Psoas muscle (tissue), 7 donors: ENCODE measurements at regions not wholly inside any gene's neighbourhood (a gene's known extent, or its start where the extent isn't known, plus 50 kb on each side); places are given as distances from the start of the nearest gene placed in this dataset.

Experiments
- ATAC-seq, 4 donors: fragments of 200-7000 bp; cut with Tn5 transposase; one replicate each; pipeline ENCODE4 v1.9.1; 2020; ENCODE audit warnings: moderate library complexity in 3 of 4, mild to moderate bottlenecking in 2 of 4
- DNase-seq, 2 donors: peaks; one replicate each; pipeline ENCODE4 v3.0.0-alpha.2; 2020
- H3K27ac ChIP-seq: fragments of 200-600 bp; one replicate; pipeline ENCODE4 v1.8.0; 2022
- H3K27me3 ChIP-seq, 3 donors: fragments of 200-600 bp in 1 of 3; one replicate each; pipeline versions ENCODE4 v1.6.1 to v1.8.0; 2013 to 2022; ENCODE audit warnings: low read length in 2 of 3, mild to moderate bottlenecking in 2 of 3, moderate library complexity in 1 of 3; ENCODE audit not compliant: insufficient read depth in 3 of 3
- H3K36me3 ChIP-seq, 2 donors: fragments of 200-600 bp in 1 of 2; one replicate each; pipeline versions ENCODE4 v1.6.1 to v1.8.0; 2013 to 2022; ENCODE audit warnings: low read depth in 1 of 2, mild to moderate bottlenecking in 1 of 2, moderate library complexity in 1 of 2; ENCODE audit not compliant: insufficient read depth in 1 of 2
- H3K4me1 ChIP-seq: fragments of 200-600 bp; one replicate; pipeline ENCODE4 v1.8.0; 2022
- H3K4me3 ChIP-seq: fragments of 200-600 bp; one replicate; pipeline ENCODE4 v1.8.0; 2022; ENCODE audit warnings: mild to moderate bottlenecking
- H3K9me3 ChIP-seq: fragments of 200-600 bp; one replicate; pipeline ENCODE4 v1.8.0; 2022
- WGBS, 3 donors: extraction: QIAGEN DNeasy Blood & Tissue Kit; methylation state at CpG; one replicate each; pipeline versions ENCODE4 v1.1.6 to v1.1.7; 2013; 5-methylcytosine and 5-hydroxymethylcytosine counted together
- intact Hi-C, 2 donors: fragments of 100-400 bp; cut with DNase I; formaldehyde crosslinking; loops; one replicate each; pipeline versions ENCODE4 v1.11.0 to v1.14.2; 2022
- TF ChIP-seq, protein P1 (sequence below): fragments of 200-600 bp; IDR thresholded peaks from one replicate; pipeline ENCODE4 v1.8.0; 2022; ENCODE audit warnings: antibody characterized with exemption
- donor health status: healthy with polysubstance abuse.
- donor health status: DM: no; HTN: no; CAD: no; lungs with moderate emphysema.
- donor health status: Bipolar disorder and iron deficiency.
- donor health status: healthy.
- donor health status: DM: yes; HTN: yes; CAD: no.
- donor health status: DM: no; HTN: no; CAD: no.
- donor health status: DM: yes; HTN: yes; CAD: no.

DNA sequence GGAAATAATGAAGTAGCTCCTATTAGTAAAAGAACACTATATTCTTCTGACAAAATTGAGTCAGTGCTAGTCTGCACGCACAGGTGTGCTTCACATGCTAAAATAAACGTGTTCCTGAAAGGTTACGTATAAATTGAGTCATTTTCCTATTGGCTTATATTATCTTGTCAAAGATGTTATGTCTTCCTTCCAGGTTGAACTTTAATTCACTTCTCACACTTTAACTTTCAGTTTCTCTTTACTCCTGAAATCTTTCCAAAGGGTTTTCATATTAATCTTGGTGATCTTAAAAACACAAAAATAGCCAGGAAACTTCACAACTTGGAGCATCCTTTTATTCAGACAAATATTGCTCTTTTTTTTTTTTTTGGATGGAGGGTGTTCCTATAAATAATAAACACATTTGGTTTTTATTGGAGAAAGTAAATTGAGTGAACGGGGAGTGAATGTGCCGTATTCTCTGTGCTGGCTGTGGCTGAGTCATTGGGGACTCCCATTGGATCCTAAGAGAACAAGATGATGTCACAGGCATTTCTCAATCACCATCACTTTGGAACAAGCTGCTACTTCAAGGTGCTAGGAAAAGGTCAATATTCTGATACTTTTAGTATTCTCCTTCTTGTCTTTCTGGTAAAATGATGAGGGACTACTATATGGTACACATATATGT lies 150.2 kb upstream of the SPATS2L start:
- Histone ChIP-seq H3K36me3 (no peaks in the 10 kb centered on the region), H3K27me3 (no peaks in the 10 kb centered on the region), H3K27ac (peak overlapping the region; percentile 20), H3K9me3 (no peaks in the 10 kb centered on the region), H3K4me1 (no peaks in the 10 kb centered on the region), H3K4me3 (peak overlapping the region; percentile 61)
- DNase-seq (peak in 1 of 2 donors; percentile 56), ATAC-seq (peak; percentile 77 to 96 (median 84))
- intact Hi-C loops: no loop called here
- 16 to 24% (median 18%) methylated on average over 5 of the region's 5 CpGs for WGBS, 3 donors
- TF ChIP-seq, protein P1, sequence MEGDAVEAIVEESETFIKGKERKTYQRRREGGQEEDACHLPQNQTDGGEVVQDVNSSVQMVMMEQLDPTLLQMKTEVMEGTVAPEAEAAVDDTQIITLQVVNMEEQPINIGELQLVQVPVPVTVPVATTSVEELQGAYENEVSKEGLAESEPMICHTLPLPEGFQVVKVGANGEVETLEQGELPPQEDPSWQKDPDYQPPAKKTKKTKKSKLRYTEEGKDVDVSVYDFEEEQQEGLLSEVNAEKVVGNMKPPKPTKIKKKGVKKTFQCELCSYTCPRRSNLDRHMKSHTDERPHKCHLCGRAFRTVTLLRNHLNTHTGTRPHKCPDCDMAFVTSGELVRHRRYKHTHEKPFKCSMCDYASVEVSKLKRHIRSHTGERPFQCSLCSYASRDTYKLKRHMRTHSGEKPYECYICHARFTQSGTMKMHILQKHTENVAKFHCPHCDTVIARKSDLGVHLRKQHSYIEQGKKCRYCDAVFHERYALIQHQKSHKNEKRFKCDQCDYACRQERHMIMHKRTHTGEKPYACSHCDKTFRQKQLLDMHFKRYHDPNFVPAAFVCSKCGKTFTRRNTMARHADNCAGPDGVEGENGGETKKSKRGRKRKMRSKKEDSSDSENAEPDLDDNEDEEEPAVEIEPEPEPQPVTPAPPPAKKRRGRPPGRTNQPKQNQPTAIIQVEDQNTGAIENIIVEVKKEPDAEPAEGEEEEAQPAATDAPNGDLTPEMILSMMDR: no peak

DNA sequence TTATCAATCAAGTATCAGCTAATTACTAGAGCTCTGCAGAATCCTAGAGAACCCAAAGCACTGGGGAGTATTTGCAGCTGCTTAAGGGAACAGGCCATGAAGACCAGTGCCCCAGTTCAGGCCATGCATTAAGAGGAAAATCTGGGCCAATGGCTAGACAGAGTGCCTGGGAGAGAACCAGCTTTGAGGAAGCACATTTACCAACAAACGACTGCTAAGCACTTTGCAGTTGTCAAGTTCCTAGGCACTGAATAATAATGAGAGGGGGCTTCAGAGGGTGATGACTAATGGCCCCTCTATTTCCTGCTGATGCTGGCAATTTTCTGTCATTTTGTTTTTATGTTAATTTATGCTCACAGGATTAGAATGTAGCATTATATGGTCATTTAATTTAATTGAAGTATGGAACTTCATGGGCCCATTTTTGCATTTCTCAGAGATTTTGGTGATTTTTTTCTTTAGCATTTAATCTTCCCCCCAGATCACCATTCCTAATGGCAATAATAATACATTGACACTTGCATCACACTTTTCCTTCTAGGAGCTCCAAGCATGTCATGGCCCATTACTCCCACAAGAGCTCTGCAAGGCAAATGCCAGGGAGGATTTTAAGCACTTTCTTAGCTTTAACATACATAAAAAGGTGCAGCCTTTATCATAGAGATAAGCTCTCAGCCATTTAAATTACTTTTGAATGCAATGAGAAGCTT lies 147.7 kb upstream of the SPATS2L start:
- H3K9me3 ChIP-seq: no peaks in the 10 kb centered on the region
- no peaks in the 10 kb centered on the region for H3K27me3 ChIP-seq
- no peaks in the 10 kb centered on the region for H3K36me3 ChIP-seq
- intact Hi-C loops: no loop called here
- 40 to 55% (median 42%) methylated on average over 1 of the region's 1 CpG for WGBS, 3 donors
- no peaks in the 10 kb centered on the region for H3K4me1 ChIP-seq
- TF ChIP-seq, protein P1: no peak
- ATAC-seq (no peak), DNase-seq (no peak)
- H3K4me3 ChIP-seq: no peak overlapping the region
- H3K27ac ChIP-seq: no peak overlapping the region

DNA sequence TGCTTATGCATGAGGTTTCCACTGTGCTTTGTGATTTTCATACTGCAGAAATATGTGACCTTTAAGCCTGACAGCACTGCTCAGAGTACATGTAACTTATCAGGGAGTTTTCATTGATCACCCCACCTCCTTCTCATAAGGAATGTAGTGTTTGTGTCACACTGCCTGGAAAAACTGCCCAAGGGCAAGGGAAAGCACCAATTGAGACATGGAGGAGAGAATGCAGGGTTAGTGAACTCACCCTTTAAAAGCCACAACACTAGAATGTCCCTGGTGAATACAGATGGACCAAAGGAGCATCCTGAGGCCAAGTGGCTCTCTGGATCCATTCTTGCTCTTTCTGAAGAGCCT lies 147.2 kb upstream of the SPATS2L start:
- DNase-seq: no peak
- TF ChIP-seq, protein P1: no peak
- Histone ChIP-seq H3K36me3 (no peaks in the 10 kb centered on the region), H3K4me1 (no peaks in the 10 kb centered on the region), H3K27me3 (no peaks in the 10 kb centered on the region), H3K27ac (no peak overlapping the region), H3K9me3 (no peaks in the 10 kb centered on the region), H3K4me3 (no peak overlapping the region)
- intact Hi-C loops: no loop called here
- no peak for ATAC-seq

DNA sequence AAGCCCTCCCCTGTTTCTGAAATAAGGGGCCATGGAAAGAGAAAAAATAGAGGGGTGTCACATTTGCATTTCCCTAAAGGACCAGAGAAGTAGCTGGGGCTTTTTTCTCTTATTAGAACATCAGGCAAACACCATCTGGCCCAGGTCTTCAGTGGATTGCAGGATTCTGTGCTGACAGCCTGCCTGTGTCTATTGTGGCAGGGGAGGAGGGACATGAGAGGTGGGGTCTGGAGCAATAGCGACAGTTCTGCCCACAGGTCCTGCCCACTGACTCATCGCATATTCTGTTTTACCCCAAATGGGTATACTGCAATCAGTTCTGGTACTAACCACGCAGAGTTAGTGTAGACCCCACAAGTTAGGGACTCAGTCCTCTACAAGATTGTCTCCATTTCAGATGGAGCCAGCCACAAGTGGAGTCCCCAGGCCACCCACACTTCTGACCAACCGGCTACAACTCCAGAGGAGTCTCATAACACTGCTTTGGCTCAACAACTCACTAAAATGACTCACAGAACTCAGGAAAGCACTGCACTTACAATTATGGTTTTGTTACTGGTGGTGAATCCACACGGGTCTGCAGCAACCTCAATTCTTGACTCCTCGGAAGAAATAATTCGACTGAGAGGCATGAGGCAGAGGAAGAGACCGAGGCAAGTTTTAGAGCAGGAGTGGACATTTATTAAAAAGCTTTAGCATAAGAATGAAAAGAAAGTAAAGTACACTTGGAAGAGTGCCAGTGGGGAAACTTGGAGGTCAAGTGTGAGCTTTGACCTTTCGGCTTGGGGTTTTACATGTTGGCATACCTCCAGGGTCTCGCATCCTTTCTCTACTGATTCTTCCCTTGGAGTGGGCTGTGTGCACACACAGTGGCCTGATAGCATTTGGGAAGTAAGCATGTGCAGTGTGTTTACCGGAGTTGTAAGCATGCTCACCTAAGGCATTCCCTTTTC lies 146.4 kb upstream of the SPATS2L start:
- H3K4me3 ChIP-seq: no peak overlapping the region
- ATAC-seq (no peak), DNase-seq (no peak)
- TF ChIP-seq, protein P1: no peak
- intact Hi-C loops: no loop called here
- no peaks in the 10 kb centered on the region for H3K27me3 ChIP-seq
- no peak overlapping the region for H3K27ac ChIP-seq
- H3K4me1 ChIP-seq: no peaks in the 10 kb centered on the region
- no peaks in the 10 kb centered on the region for H3K9me3 ChIP-seq
- 55 to 69% (median 59%) methylated on average over 11 of the region's 11 CpGs for WGBS, 3 donors
- H3K36me3 ChIP-seq: no peaks in the 10 kb centered on the region
